A673 (cell line): ENCODE measurements at regions not wholly inside any gene's neighbourhood (a gene's known extent, or its start where the extent isn't known, plus 50 kb on each side); places are given as distances from the start of the nearest gene placed in this dataset.
A peak's percentile ranks its signal among the peaks of the same experiment; 100 is the strongest.

ENCODE experiments used
- BruUV-seq: library from RNA; stranded (reverse); fragments of 400-500 nt; replicated peaks from 2 replicates; lab custom pipeline; 2021; lab: Mats Ljungman, UMichigan
- CTCF ChIA-PET: fragments of 300-600 bp; sonication (Branson Sonifier 250); formaldehyde crosslinking; loops from one replicate; lab custom pipeline; 2022; ENCODE audit warnings: antibody characterized with exemption; lab: Charles Lee
- POLR2A ChIA-PET: fragments of 300-600 bp; sonication (Branson Sonifier 250); formaldehyde crosslinking; loops from one replicate; lab custom pipeline; 2022; ENCODE audit warnings: antibody characterized with exemption; ENCODE audit not compliant: low non-redundant PET; lab: Charles Lee
- DNase-seq: peaks from one replicate; pipeline ENCODE4 v3.0.0-alpha.2; 2015; ENCODE audit warnings: low spot score
- H3K27ac ChIP-seq: fragments of 200-600 bp; sonication (generic); 2 replicates; pipeline ENCODE4 v1.5.1; 2016; ENCODE audit warnings: mixed run types, low read depth, mild to moderate bottlenecking, mixed read lengths, antibody characterized with exemption, low read length; ENCODE audit not compliant: poor library complexity, severe bottlenecking
- H3K27me3 ChIP-seq: fragments of 200-600 bp; sonication (generic); replicated peaks from 2 replicates; pipeline ENCODE4 v1.6.1; 2017; ENCODE audit warnings: mixed run types, low read depth, mild to moderate bottlenecking, mixed read lengths, antibody characterized with exemption, low read length; ENCODE audit not compliant: insufficient read depth, poor library complexity
- H3K36me3 ChIP-seq: fragments of 200-600 bp; sonication (generic); 2 replicates; pipeline ENCODE4 v1.6.1; 2016; ENCODE audit warnings: mixed run types, mild to moderate bottlenecking, mixed read lengths, antibody characterized with exemption, low read length; ENCODE audit not compliant: insufficient read depth, poor library complexity, severe bottlenecking
- H3K4me1 ChIP-seq: fragments of 200-600 bp; sonication (generic); 2 replicates; pipeline ENCODE4 v1.6.1; 2017; ENCODE audit warnings: mixed run types, mild to moderate bottlenecking, mixed read lengths, antibody characterized with exemption, low read length; ENCODE audit not compliant: insufficient read depth, poor library complexity, severe bottlenecking
- H3K4me3 ChIP-seq: fragments of 200-600 bp; sonication (generic); 2 replicates; pipeline ENCODE4 v1.5.1; 2016; ENCODE audit warnings: low read depth, mixed run types, mild to moderate bottlenecking, mixed read lengths, low read length; ENCODE audit not compliant: poor library complexity, severe bottlenecking
- H3K9me3 ChIP-seq: fragments of 200-600 bp; sonication (generic); 2 replicates; pipeline ENCODE4 v1.6.1; 2016; ENCODE audit warnings: mixed run types, low read depth, mild to moderate bottlenecking, mixed read lengths, antibody characterized with exemption, low read length; ENCODE audit not compliant: poor library complexity, severe bottlenecking
- EZH2 ChIP-seq: fragments of 200-600 bp; sonication (generic); IDR thresholded peaks from 2 replicates; pipeline ENCODE4 v1.6.1; 2017; ENCODE audit warnings: borderline replicate concordance, low read depth, mild to moderate bottlenecking, mixed read lengths, antibody characterized with exemption, low read length; ENCODE audit not compliant: poor library complexity, severe bottlenecking
- intact Hi-C: fragments of 100-400 bp; cut with micrococcal nuclease; formaldehyde crosslinking; loops from one replicate; pipeline ENCODE4 v1.10.0; 2022; ENCODE audit not compliant: unreplicated experiment
- TF ChIP-seq, protein P1 (sequence below): fragments of 300-800, 200-600 bp; sonication (generic); conservative IDR thresholded peaks from 2 replicates; pipeline ENCODE4 v1.5.1; 2017; ENCODE audit warnings: low read depth, mild to moderate bottlenecking, antibody characterized with exemption, low read length, moderate library complexity, mixed read lengths

DNA sequence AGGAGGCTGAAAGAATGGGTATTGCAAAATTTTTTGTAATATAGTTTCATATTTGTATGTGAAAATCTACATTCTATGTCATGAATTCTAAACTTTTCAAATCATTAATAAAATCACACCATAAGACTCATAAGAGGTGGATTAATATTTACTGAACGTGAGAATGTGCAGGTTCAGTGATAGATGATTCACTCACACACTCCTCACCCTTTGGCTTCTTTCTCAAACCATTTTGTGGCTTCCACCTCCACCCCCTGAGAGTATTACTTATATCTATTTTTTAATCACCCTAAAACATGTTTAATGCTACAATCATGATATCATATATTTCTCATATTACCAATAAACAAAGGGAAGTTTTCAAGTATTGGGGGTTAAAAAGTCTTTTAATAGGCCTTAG lies 275.5 kb downstream of the MEF2C start:
- intact Hi-C loops, result no loop called here
- no peak overlapping the region for H3K4me3 ChIP-seq
- TF ChIP-seq EZH2, result no peak
- TF ChIP-seq, protein P1, sequence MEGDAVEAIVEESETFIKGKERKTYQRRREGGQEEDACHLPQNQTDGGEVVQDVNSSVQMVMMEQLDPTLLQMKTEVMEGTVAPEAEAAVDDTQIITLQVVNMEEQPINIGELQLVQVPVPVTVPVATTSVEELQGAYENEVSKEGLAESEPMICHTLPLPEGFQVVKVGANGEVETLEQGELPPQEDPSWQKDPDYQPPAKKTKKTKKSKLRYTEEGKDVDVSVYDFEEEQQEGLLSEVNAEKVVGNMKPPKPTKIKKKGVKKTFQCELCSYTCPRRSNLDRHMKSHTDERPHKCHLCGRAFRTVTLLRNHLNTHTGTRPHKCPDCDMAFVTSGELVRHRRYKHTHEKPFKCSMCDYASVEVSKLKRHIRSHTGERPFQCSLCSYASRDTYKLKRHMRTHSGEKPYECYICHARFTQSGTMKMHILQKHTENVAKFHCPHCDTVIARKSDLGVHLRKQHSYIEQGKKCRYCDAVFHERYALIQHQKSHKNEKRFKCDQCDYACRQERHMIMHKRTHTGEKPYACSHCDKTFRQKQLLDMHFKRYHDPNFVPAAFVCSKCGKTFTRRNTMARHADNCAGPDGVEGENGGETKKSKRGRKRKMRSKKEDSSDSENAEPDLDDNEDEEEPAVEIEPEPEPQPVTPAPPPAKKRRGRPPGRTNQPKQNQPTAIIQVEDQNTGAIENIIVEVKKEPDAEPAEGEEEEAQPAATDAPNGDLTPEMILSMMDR, result no peak
- no peak for DNase-seq
- no peaks in the 10 kb centered on the region for H3K36me3 ChIP-seq
- no peaks in the 10 kb centered on the region for H3K4me1 ChIP-seq
- BruUV-seq, result no TSS peak
- no peaks in the 10 kb centered on the region for H3K27me3 ChIP-seq
- no peaks in the 10 kb centered on the region for H3K9me3 ChIP-seq
- ChIA-PET POLR2A (no interaction called here), CTCF (no interaction called here)
- H3K27ac ChIP-seq, result no peak overlapping the region

DNA sequence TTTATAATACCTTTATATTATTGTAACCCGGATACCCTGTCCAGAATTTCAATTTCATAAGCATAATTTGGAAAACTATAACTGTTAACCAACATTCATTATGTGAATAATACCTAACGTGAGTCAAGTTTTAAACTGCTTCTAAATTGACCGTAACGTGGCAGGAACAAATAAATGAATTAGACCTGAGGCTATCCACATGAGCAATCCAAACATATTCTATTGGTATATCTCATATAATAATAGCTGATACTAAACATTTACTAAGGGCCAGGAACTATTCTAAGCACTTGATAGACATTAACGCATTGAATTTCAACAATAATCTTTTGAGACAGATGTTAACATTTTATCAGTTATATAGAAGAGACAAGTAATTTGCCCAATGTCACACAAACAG lies 276.4 kb downstream of the MEF2C start:
- no peaks in the 10 kb centered on the region for H3K4me1 ChIP-seq
- TF ChIP-seq EZH2, result no peak
- TF ChIP-seq, protein P1, result no peak
- no TSS peak for BruUV-seq
- H3K27ac ChIP-seq, result no peak overlapping the region
- intact Hi-C loops, result no loop called here
- DNase-seq, result no peak
- H3K27me3 ChIP-seq, result no peaks in the 10 kb centered on the region
- H3K4me3 ChIP-seq, result no peak overlapping the region
- H3K9me3 ChIP-seq, result no peaks in the 10 kb centered on the region
- ChIA-PET CTCF (no interaction called here), POLR2A (no interaction called here)
- no peaks in the 10 kb centered on the region for H3K36me3 ChIP-seq

DNA sequence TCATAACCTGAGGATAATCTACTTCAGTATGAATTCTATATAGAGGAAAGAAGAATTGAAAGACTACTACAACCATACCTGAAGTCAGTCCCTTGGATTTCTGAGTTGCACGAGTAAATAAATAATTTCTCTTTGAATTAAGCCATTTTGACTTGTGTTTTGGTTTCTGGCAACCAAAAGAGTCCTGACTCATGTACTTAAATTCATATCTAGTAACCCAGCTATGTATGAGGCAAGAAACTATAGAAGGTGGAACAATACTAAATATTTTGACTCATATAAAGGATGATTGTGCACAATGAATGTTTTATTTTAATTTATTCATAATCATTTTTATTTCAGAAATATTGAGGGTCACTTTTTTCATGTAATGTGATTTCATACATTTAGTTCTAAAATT lies 276.8 kb downstream of the MEF2C start:
- TF ChIP-seq EZH2, result no peak
- TF ChIP-seq, protein P1, result no peak
- Histone ChIP-seq H3K36me3 (no peaks in the 10 kb centered on the region), H3K9me3 (no peaks in the 10 kb centered on the region), H3K27me3 (no peaks in the 10 kb centered on the region), H3K4me1 (no peaks in the 10 kb centered on the region), H3K27ac (no peak overlapping the region), H3K4me3 (no peak overlapping the region)
- intact Hi-C loops, result no loop called here
- ChIA-PET CTCF (no interaction called here), POLR2A (no interaction called here)
- BruUV-seq, result no TSS peak
- no peak for DNase-seq

DNA sequence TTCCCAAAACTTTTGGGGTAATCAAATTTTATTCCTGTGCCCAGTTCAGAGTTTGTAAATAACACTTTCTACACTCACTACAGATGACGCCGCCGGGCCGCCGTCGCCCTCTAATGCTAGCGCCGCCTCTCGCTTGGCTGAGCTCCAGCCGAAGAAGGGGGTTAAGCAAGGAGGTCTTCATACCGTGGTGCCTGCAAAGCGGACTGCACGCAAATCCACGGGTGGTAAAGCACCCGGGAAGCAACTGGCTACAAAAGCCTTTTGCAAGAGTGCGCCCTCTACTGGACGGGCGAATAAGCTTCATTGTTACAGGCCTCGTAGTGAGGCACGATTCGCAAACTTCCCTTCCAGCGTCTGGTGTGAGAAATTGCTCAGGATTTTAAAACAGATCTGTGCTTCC lies 280.4 kb downstream of the MEF2C start:
- no peak for TF ChIP-seq EZH2
- TF ChIP-seq, protein P1, result peak; percentile 53
- Histone ChIP-seq H3K27ac (no peak overlapping the region), H3K9me3 (no peaks in the 10 kb centered on the region), H3K36me3 (no peaks in the 10 kb centered on the region), H3K4me1 (no peaks in the 10 kb centered on the region), H3K27me3 (no peaks in the 10 kb centered on the region), H3K4me3 (no peak overlapping the region)
- no TSS peak for BruUV-seq
- ChIA-PET POLR2A (no interaction called here), CTCF (no interaction called here)
- DNase-seq, result peak; percentile 2
- intact Hi-C loops, result no loop called here
